ENCODE measurements at regions not wholly inside any gene's neighbourhood (a gene's known extent, or its start where the extent isn't known, plus 50 kb on each side); places are given as distances from the start of the nearest gene placed in this dataset.

DNA sequence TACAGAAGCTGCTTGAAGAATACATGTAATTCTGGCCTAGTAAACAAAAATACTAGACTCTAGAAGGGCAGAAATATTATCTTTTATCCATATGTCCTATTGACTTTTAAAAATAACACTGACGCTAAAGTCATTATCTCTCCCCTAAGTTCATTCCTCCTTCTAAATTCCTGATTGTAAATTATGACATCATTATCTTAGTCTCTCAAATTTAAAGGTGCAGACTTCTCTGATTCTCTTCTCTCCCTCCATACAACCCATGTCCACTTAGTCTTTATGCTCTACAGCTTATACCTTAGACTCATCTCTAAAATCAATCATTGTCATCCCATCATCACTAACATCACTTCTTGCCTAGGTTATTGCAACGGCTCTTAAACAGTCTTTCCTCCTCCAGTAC lies 327.9 kb upstream of the GRIA3 start:
- TF ChIP-seq, protein P1, sequence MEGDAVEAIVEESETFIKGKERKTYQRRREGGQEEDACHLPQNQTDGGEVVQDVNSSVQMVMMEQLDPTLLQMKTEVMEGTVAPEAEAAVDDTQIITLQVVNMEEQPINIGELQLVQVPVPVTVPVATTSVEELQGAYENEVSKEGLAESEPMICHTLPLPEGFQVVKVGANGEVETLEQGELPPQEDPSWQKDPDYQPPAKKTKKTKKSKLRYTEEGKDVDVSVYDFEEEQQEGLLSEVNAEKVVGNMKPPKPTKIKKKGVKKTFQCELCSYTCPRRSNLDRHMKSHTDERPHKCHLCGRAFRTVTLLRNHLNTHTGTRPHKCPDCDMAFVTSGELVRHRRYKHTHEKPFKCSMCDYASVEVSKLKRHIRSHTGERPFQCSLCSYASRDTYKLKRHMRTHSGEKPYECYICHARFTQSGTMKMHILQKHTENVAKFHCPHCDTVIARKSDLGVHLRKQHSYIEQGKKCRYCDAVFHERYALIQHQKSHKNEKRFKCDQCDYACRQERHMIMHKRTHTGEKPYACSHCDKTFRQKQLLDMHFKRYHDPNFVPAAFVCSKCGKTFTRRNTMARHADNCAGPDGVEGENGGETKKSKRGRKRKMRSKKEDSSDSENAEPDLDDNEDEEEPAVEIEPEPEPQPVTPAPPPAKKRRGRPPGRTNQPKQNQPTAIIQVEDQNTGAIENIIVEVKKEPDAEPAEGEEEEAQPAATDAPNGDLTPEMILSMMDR (IDR thresholded peaks at IDR 0.05 in 2 of 3, conservative IDR thresholded peaks at IDR 0.05 in 1 of 3; ENCODE audit: control insufficient read depth in 2 of 3, extremely low read depth in 1 of 3, insufficient read depth in 1 of 3, low read depth in 3 of 3, low read length in 3 of 3) = no peak
- TF ChIP-seq SP1 (IDR thresholded peaks at IDR 0.05; ENCODE audit: low read depth, low read length) (no peak), POLR2A (IDR thresholded peaks at IDR 0.05; ENCODE audit: low read depth, low read length) (no peak), HCFC1 (IDR thresholded peaks at IDR 0.05; ENCODE audit: low read length) (no peak), NFYB (IDR thresholded peaks at IDR 0.05; ENCODE audit: insufficient read depth, low read depth, low read length) (no peak), SREBF1 (IDR thresholded peaks at IDR 0.05; ENCODE audit: low read length) (no peak), SUZ12 (IDR thresholded peaks at IDR 0.05; ENCODE audit: unreplicated experiment) (no peak), HDAC6 (IDR thresholded peaks at IDR 0.05; ENCODE audit: unreplicated experiment) (no peak), MYC (IDR thresholded peaks at IDR 0.05; ENCODE audit: insufficient read depth, insufficient read length, insufficient replicate concordance, low read length, severe bottlenecking) (no peak), TARDBP (IDR thresholded peaks at IDR 0.05; ENCODE audit: borderline replicate concordance) (no peak)
- TF ChIP-seq, protein P2, sequence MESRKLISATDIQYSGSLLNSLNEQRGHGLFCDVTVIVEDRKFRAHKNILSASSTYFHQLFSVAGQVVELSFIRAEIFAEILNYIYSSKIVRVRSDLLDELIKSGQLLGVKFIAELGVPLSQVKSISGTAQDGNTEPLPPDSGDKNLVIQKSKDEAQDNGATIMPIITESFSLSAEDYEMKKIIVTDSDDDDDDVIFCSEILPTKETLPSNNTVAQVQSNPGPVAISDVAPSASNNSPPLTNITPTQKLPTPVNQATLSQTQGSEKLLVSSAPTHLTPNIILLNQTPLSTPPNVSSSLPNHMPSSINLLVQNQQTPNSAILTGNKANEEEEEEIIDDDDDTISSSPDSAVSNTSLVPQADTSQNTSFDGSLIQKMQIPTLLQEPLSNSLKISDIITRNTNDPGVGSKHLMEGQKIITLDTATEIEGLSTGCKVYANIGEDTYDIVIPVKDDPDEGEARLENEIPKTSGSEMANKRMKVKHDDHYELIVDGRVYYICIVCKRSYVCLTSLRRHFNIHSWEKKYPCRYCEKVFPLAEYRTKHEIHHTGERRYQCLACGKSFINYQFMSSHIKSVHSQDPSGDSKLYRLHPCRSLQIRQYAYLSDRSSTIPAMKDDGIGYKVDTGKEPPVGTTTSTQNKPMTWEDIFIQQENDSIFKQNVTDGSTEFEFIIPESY (IDR thresholded peaks at IDR 0.05) = no peak
- TF ChIP-seq, protein P3, sequence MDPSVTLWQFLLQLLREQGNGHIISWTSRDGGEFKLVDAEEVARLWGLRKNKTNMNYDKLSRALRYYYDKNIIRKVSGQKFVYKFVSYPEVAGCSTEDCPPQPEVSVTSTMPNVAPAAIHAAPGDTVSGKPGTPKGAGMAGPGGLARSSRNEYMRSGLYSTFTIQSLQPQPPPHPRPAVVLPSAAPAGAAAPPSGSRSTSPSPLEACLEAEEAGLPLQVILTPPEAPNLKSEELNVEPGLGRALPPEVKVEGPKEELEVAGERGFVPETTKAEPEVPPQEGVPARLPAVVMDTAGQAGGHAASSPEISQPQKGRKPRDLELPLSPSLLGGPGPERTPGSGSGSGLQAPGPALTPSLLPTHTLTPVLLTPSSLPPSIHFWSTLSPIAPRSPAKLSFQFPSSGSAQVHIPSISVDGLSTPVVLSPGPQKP (IDR thresholded peaks at IDR 0.05; ENCODE audit: low read depth, low read length) = no peak

All from GM12878 (cell line).